WTC11 (cell line): ENCODE measurements at regions not wholly inside any gene's neighbourhood (a gene's known extent, or its start where the extent isn't known, plus 50 kb on each side); places are given as distances from the start of the nearest gene placed in this dataset.

Source experiments
- ATAC-seq: fragments of 200-7000 bp; cut with Tn5 transposase; 2 replicates; pipeline ENCODE4 v1.10.0; 2021; ENCODE audit warnings: mild to moderate bottlenecking, moderate library complexity
- CTCF ChIA-PET: fragments of 300-600 bp; sonication (Branson Sonifier 250); formaldehyde crosslinking; loops from one replicate; lab custom pipeline; 2021; ENCODE audit warnings: antibody characterized with exemption; lab: Charles Lee
- POLR2A ChIA-PET: fragments of 350-600 bp; sonication (Branson Sonifier 250); formaldehyde crosslinking; loops from one replicate; lab custom pipeline; 2021; ENCODE audit warnings: antibody characterized with exemption; lab: Charles Lee
- DNase-seq: peaks from one replicate; pipeline ENCODE4 v3.0.0; 2021; ENCODE audit warnings: low spot score
- H3K27ac Mint-ChIP-seq: 2 replicates; pipeline ENCODE4 v1.8.0; 2021; ENCODE audit warnings: mixed read lengths
- H3K27me3 Mint-ChIP-seq: 2 replicates; pipeline ENCODE4 v1.8.0; 2021; ENCODE audit warnings: low read depth, mild to moderate bottlenecking, moderate library complexity, mixed read lengths
- H3K36me3 Mint-ChIP-seq: 2 replicates; pipeline ENCODE4 v1.8.0; 2021; ENCODE audit warnings: mixed read lengths
- H3K4me1 Mint-ChIP-seq: 2 replicates; pipeline ENCODE4 v1.8.0; 2022; ENCODE audit warnings: mixed read lengths
- H3K4me3 Mint-ChIP-seq: 2 replicates; pipeline ENCODE4 v1.8.0; 2021; ENCODE audit warnings: mild to moderate bottlenecking, moderate library complexity, mixed read lengths
- H3K9me3 Mint-ChIP-seq: 2 replicates; pipeline ENCODE4 v1.8.0; 2021; ENCODE audit warnings: mixed read lengths
- EMX1 ChIP-seq: fragments of 250-450 bp; sonication (Bioruptor Pico); IDR thresholded peaks from 2 replicates; pipeline ENCODE4 v1.8.0; 2021; ENCODE audit warnings: mild to moderate bottlenecking
- FOXJ3 ChIP-seq: sonication (generic); formaldehyde crosslinking; IDR thresholded peaks from 2 replicates; pipeline ENCODE4 v1.9.0; 2021; ENCODE audit warnings: missing genetic modification reagents, mild to moderate bottlenecking, borderline replicate concordance
- FOXK1 ChIP-seq: sonication (generic); formaldehyde crosslinking; IDR thresholded peaks from 2 replicates; pipeline ENCODE4 v1.8.0; 2022; ENCODE audit warnings: mild to moderate bottlenecking, moderate library complexity, missing genetic modification reagents
- FOXP1 ChIP-seq: sonication (generic); formaldehyde crosslinking; IDR thresholded peaks from 2 replicates; pipeline ENCODE4 v1.8.0; 2022; ENCODE audit warnings: missing genetic modification reagents, mild to moderate bottlenecking, moderate library complexity, borderline replicate concordance
- GRHL2 ChIP-seq: fragments of 250-450 bp; sonication (Bioruptor Pico); IDR thresholded peaks from 2 replicates; pipeline ENCODE4 v1.8.0; 2022; ENCODE audit warnings: mild to moderate bottlenecking, moderate library complexity; ENCODE audit not compliant: insufficient replicate concordance, severe bottlenecking
- GTF2I ChIP-seq: fragments of 250-450 bp; sonication (Bioruptor Pico); conservative IDR thresholded peaks from 2 replicates; pipeline ENCODE4 v1.4.0; 2021; ENCODE audit warnings: mild to moderate bottlenecking
- JUN ChIP-seq: sonication (generic); formaldehyde crosslinking; IDR thresholded peaks from 2 replicates; pipeline ENCODE4 v1.8.0; 2023; ENCODE audit warnings: mild to moderate bottlenecking, missing genetic modification reagents
- KAT7 ChIP-seq: sonication (generic); formaldehyde crosslinking; IDR thresholded peaks from 2 replicates; pipeline ENCODE4 v1.8.1; 2023; ENCODE audit warnings: missing genetic modification reagents, mild to moderate bottlenecking, borderline replicate concordance
- NR3C1 ChIP-seq: sonication (generic); formaldehyde crosslinking; conservative IDR thresholded peaks from 2 replicates; pipeline ENCODE4 v1.8.1; 2023; ENCODE audit warnings: low read depth, mild to moderate bottlenecking, missing genetic modification reagents
- SOX15 ChIP-seq: fragments of 250-450 bp; sonication (Bioruptor Pico); IDR thresholded peaks from 2 replicates; pipeline ENCODE4 v1.9.0; 2021; ENCODE audit warnings: mild to moderate bottlenecking
- SP1 ChIP-seq: sonication (generic); formaldehyde crosslinking; conservative IDR thresholded peaks from 2 replicates; pipeline ENCODE4 v1.8.1; 2022; ENCODE audit warnings: missing genetic modification reagents
- TEAD1 ChIP-seq: sonication (generic); formaldehyde crosslinking; IDR thresholded peaks from 2 replicates; pipeline ENCODE4 v1.8.0; 2022; ENCODE audit warnings: mild to moderate bottlenecking, missing genetic modification reagents
- TP53 ChIP-seq: sonication (generic); formaldehyde crosslinking; IDR thresholded peaks from 2 replicates; pipeline ENCODE4 v1.8.1; 2023; ENCODE audit warnings: mild to moderate bottlenecking, missing genetic modification reagents
- ZNF232 ChIP-seq: sonication (generic); formaldehyde crosslinking; IDR thresholded peaks from 2 replicates; pipeline ENCODE4 v1.8.0; 2022; ENCODE audit warnings: mild to moderate bottlenecking, missing genetic modification reagents
- TF ChIP-seq, protein P1 (sequence below): fragments of 200-600 bp; IDR thresholded peaks from 2 replicates; pipeline ENCODE4 v1.8.0; 2022; ENCODE audit warnings: antibody characterized with exemption
- TF ChIP-seq, protein P2 (sequence below): sonication (generic); formaldehyde crosslinking; IDR thresholded peaks from 2 replicates; pipeline ENCODE4 v1.8.1; 2023; ENCODE audit warnings: mild to moderate bottlenecking, missing genetic modification reagents
- TF ChIP-seq, protein P3 (sequence below): fragments of 250-450 bp; sonication (Bioruptor Pico); IDR thresholded peaks from 2 replicates; pipeline ENCODE4 v2.1.2; 2022; ENCODE audit warnings: mild to moderate bottlenecking, moderate library complexity
- TF ChIP-seq, protein P4 (sequence below): fragments of 250-450 bp; sonication (Bioruptor Pico); IDR thresholded peaks from 2 replicates; pipeline ENCODE4 v1.9.0; 2021; ENCODE audit warnings: mild to moderate bottlenecking
- TF ChIP-seq, protein P5 (sequence below): fragments of 250-450 bp; sonication (Bioruptor Pico); IDR thresholded peaks from 2 replicates; pipeline ENCODE4 v1.9.0; 2021; ENCODE audit warnings: mild to moderate bottlenecking, borderline replicate concordance

DNA sequence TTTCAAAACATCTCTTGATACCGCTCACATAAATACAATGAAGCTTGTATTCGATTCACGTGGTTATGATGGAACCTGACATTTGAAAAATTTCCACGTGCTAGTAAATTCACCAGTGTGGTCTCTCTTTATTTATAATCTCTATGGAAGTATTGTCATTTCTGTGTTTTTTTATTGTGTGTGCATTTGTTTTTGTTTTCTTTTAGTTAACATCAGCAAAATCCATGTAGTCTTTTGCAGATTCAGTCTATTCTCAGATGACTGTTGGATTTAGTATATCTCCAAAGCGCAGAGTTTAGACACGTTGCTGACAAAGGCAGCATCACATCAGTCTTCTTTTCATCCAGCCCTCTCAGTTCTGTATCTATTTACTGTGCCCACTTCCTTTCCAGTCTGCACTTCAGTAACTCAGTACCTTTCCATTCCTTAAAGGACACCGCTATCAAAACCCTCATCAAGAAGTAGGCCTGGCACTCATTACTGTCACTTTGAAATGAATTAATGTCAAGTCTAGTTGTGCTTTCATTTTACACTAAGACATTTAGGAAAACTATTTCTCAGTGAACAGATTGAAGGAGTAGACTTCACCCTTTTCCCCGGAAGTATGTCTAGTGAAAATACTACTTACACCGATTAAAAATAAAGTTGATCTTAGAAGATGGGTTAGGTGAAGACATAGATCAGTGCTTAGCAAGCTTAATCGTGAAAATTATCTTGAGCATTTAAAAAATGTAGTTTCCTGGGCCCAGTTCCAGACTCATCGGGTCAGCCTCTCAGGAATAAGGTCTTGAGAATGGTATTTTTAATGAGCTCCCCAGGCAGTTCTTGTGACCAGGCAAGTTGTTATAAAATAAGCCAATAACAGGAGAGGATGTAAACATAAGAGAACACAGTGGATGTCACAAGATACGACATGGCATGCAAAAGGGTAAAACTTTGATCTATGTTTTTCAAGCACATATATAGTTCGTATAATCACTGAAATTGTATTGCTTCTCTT lies 506.8 kb upstream of the ZEB2 start:
- Mint-ChIP-seq H3K9me3 (no peaks in the 10 kb centered on the region), H3K27me3 (no peaks in the 10 kb centered on the region), H3K36me3 (no peaks in the 10 kb centered on the region), H3K4me1 (peaks cover 21% of the 10 kb centered on the region), H3K27ac (no peak overlapping the region), H3K4me3 (no peak overlapping the region)
- ChIA-PET CTCF (no interaction called here), POLR2A (no interaction called here)
- TF ChIP-seq NR3C1 (CRISPR knock-in tag): no peak
- TF ChIP-seq FOXJ3 (CRISPR knock-in tag): no peak
- TF ChIP-seq, protein P1, sequence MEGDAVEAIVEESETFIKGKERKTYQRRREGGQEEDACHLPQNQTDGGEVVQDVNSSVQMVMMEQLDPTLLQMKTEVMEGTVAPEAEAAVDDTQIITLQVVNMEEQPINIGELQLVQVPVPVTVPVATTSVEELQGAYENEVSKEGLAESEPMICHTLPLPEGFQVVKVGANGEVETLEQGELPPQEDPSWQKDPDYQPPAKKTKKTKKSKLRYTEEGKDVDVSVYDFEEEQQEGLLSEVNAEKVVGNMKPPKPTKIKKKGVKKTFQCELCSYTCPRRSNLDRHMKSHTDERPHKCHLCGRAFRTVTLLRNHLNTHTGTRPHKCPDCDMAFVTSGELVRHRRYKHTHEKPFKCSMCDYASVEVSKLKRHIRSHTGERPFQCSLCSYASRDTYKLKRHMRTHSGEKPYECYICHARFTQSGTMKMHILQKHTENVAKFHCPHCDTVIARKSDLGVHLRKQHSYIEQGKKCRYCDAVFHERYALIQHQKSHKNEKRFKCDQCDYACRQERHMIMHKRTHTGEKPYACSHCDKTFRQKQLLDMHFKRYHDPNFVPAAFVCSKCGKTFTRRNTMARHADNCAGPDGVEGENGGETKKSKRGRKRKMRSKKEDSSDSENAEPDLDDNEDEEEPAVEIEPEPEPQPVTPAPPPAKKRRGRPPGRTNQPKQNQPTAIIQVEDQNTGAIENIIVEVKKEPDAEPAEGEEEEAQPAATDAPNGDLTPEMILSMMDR: no peak
- no peak for TF ChIP-seq GRHL2
- no peak for TF ChIP-seq GTF2I (CRISPR knock-in tag)
- TF ChIP-seq FOXP1 (CRISPR knock-in tag): no peak
- no peak for TF ChIP-seq TEAD1 (CRISPR knock-in tag)
- TF ChIP-seq TP53: no peak
- no peak for TF ChIP-seq SOX15
- TF ChIP-seq, protein P2, sequence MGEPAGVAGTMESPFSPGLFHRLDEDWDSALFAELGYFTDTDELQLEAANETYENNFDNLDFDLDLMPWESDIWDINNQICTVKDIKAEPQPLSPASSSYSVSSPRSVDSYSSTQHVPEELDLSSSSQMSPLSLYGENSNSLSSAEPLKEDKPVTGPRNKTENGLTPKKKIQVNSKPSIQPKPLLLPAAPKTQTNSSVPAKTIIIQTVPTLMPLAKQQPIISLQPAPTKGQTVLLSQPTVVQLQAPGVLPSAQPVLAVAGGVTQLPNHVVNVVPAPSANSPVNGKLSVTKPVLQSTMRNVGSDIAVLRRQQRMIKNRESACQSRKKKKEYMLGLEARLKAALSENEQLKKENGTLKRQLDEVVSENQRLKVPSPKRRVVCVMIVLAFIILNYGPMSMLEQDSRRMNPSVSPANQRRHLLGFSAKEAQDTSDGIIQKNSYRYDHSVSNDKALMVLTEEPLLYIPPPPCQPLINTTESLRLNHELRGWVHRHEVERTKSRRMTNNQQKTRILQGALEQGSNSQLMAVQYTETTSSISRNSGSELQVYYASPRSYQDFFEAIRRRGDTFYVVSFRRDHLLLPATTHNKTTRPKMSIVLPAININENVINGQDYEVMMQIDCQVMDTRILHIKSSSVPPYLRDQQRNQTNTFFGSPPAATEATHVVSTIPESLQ (CRISPR knock-in tag): no peak
- ATAC-seq: no peak
- no peak for DNase-seq

DNA sequence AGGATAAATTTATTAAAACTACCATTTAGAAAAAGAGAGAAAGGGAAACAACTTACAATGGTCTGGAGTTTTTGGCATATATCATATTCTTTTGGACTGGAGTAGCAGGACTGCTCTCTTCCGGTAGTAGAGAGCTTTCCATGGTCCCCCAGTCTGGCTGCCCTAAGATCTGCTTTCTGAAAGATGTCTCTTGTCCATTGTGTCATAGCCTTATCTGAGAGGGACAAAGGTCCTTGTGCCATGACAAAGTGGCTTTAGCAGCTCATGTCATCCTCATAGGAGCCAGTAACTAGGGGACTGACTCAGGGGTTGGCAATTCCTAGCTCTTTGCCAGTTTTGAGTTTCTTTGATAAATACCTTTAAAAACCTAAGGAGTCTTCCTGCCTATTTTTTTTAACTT lies 505.5 kb upstream of the ZEB2 start:
- ChIA-PET POLR2A (no interaction called here), CTCF (no interaction called here)
- DNase-seq (no peak), ATAC-seq (no peak)
- H3K4me1 Mint-ChIP-seq: peaks cover 16% of the 10 kb centered on the region
- no peaks in the 10 kb centered on the region for H3K9me3 Mint-ChIP-seq
- no peak overlapping the region for H3K4me3 Mint-ChIP-seq
- H3K36me3 Mint-ChIP-seq: no peaks in the 10 kb centered on the region
- H3K27me3 Mint-ChIP-seq: no peaks in the 10 kb centered on the region
- H3K27ac Mint-ChIP-seq: no peak overlapping the region
- TF ChIP-seq FOXK1 (no peak), SP1 (CRISPR knock-in tag) (no peak), EMX1 (no peak), KAT7 (CRISPR knock-in tag) (no peak), JUN (CRISPR knock-in tag) (no peak), ZNF232 (CRISPR knock-in tag) (no peak)
- TF ChIP-seq, protein P3, sequence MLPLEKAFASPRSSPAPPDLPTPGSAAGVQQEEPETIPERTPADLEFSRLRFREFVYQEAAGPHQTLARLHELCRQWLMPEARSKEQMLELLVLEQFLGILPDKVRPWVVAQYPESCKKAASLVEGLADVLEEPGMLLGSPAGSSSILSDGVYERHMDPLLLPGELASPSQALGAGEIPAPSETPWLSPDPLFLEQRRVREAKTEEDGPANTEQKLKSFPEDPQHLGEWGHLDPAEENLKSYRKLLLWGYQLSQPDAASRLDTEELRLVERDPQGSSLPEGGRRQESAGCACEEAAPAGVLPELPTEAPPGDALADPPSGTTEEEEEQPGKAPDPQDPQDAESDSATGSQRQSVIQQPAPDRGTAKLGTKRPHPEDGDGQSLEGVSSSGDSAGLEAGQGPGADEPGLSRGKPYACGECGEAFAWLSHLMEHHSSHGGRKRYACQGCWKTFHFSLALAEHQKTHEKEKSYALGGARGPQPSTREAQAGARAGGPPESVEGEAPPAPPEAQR (CRISPR knock-in tag): no peak
- TF ChIP-seq, protein P2 (CRISPR knock-in tag): no peak
- TF ChIP-seq, protein P4, sequence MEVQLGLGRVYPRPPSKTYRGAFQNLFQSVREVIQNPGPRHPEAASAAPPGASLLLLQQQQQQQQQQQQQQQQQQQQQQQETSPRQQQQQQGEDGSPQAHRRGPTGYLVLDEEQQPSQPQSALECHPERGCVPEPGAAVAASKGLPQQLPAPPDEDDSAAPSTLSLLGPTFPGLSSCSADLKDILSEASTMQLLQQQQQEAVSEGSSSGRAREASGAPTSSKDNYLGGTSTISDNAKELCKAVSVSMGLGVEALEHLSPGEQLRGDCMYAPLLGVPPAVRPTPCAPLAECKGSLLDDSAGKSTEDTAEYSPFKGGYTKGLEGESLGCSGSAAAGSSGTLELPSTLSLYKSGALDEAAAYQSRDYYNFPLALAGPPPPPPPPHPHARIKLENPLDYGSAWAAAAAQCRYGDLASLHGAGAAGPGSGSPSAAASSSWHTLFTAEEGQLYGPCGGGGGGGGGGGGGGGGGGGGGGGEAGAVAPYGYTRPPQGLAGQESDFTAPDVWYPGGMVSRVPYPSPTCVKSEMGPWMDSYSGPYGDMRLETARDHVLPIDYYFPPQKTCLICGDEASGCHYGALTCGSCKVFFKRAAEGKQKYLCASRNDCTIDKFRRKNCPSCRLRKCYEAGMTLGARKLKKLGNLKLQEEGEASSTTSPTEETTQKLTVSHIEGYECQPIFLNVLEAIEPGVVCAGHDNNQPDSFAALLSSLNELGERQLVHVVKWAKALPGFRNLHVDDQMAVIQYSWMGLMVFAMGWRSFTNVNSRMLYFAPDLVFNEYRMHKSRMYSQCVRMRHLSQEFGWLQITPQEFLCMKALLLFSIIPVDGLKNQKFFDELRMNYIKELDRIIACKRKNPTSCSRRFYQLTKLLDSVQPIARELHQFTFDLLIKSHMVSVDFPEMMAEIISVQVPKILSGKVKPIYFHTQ (CRISPR knock-in tag): no peak
- TF ChIP-seq, protein P5, sequence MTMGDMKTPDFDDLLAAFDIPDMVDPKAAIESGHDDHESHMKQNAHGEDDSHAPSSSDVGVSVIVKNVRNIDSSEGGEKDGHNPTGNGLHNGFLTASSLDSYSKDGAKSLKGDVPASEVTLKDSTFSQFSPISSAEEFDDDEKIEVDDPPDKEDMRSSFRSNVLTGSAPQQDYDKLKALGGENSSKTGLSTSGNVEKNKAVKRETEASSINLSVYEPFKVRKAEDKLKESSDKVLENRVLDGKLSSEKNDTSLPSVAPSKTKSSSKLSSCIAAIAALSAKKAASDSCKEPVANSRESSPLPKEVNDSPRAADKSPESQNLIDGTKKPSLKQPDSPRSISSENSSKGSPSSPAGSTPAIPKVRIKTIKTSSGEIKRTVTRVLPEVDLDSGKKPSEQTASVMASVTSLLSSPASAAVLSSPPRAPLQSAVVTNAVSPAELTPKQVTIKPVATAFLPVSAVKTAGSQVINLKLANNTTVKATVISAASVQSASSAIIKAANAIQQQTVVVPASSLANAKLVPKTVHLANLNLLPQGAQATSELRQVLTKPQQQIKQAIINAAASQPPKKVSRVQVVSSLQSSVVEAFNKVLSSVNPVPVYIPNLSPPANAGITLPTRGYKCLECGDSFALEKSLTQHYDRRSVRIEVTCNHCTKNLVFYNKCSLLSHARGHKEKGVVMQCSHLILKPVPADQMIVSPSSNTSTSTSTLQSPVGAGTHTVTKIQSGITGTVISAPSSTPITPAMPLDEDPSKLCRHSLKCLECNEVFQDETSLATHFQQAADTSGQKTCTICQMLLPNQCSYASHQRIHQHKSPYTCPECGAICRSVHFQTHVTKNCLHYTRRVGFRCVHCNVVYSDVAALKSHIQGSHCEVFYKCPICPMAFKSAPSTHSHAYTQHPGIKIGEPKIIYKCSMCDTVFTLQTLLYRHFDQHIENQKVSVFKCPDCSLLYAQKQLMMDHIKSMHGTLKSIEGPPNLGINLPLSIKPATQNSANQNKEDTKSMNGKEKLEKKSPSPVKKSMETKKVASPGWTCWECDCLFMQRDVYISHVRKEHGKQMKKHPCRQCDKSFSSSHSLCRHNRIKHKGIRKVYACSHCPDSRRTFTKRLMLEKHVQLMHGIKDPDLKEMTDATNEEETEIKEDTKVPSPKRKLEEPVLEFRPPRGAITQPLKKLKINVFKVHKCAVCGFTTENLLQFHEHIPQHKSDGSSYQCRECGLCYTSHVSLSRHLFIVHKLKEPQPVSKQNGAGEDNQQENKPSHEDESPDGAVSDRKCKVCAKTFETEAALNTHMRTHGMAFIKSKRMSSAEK (CRISPR knock-in tag): no peak
